H9 (cell line): ENCODE measurements at regions not wholly inside any gene's neighbourhood (a gene's known extent, or its start where the extent isn't known, plus 50 kb on each side); places are given as distances from the start of the nearest gene placed in this dataset.

Source experiments
- DNase-seq: peaks from one replicate; pipeline ENCODE4 v3.0.0-alpha.2; 2017
- H2AFZ ChIP-seq: one replicate; pipeline ENCODE4 v1.6.1; 2013; ENCODE audit warnings: mild to moderate bottlenecking, low read length, control low read depth, moderate library complexity
- H2AK5ac ChIP-seq: 2 replicates; pipeline ENCODE4 v1.6.1; 2013; ENCODE audit warnings: low read length, control low read depth, mixed read lengths; ENCODE audit not compliant: insufficient read length
- H2BK120ac ChIP-seq: one replicate; pipeline ENCODE4 v1.6.1; 2013; ENCODE audit warnings: low read depth, mild to moderate bottlenecking, low read length, control low read depth, inconsistent platforms; ENCODE audit not compliant: poor library complexity, severe bottlenecking
- H2BK12ac ChIP-seq: 2 replicates; pipeline ENCODE4 v1.6.1; 2013; ENCODE audit warnings: low read length, control low read depth, mixed read lengths, low read depth; ENCODE audit not compliant: insufficient read length
- H2BK15ac ChIP-seq: 2 replicates; pipeline ENCODE4 v1.6.1; 2013; ENCODE audit warnings: low read depth, low read length, control low read depth
- H2BK20ac ChIP-seq: one replicate; pipeline ENCODE4 v1.6.1; 2013; ENCODE audit warnings: low read depth, mild to moderate bottlenecking, low read length, control low read depth, inconsistent platforms; ENCODE audit not compliant: poor library complexity, severe bottlenecking
- H2BK5ac ChIP-seq: 2 replicates; pipeline ENCODE4 v1.6.1; 2013; ENCODE audit warnings: low read length, control low read depth, mixed read lengths; ENCODE audit not compliant: insufficient read length
- H3K14ac ChIP-seq: 2 replicates; pipeline ENCODE4 v1.6.1; 2013; ENCODE audit warnings: low read length, control low read depth; ENCODE audit not compliant: insufficient read depth
- H3K18ac ChIP-seq: 2 replicates; pipeline ENCODE4 v1.6.1; 2013; ENCODE audit warnings: low read depth, mild to moderate bottlenecking, mixed read lengths, low read length, control low read depth; ENCODE audit not compliant: insufficient read length
- H3K23ac ChIP-seq: 2 replicates; pipeline ENCODE4 v1.6.1; 2013; ENCODE audit warnings: low read length, control low read depth, mixed read lengths, low read depth; ENCODE audit not compliant: insufficient read length
- H3K23me2 ChIP-seq: 2 replicates; pipeline ENCODE4 v1.6.1; 2013; ENCODE audit warnings: low read depth, mild to moderate bottlenecking, mixed read lengths, low read length, control low read depth; ENCODE audit not compliant: insufficient read length, poor library complexity, severe bottlenecking
- H3K27ac ChIP-seq: 2 replicates; pipeline ENCODE4 v1.5.1; 2013; ENCODE audit warnings: low read length, control low read depth, mixed read lengths, low read depth; ENCODE audit not compliant: insufficient read length
- H3K27me3 ChIP-seq: 2 replicates; pipeline ENCODE4 v1.6.1; 2013; ENCODE audit warnings: low read length, control low read depth, inconsistent platforms; ENCODE audit not compliant: insufficient read depth
- H3K4ac ChIP-seq: 2 replicates; pipeline ENCODE4 v1.6.1; 2013; ENCODE audit warnings: low read depth, mild to moderate bottlenecking, control low read depth, inconsistent platforms, low read length, moderate library complexity
- H3K4me1 ChIP-seq: 2 replicates; pipeline ENCODE4 v1.6.1; 2013; ENCODE audit warnings: low read length, control low read depth, inconsistent platforms; ENCODE audit not compliant: insufficient read depth
- H3K4me2 ChIP-seq: 2 replicates; pipeline ENCODE4 v1.6.1; 2013; ENCODE audit warnings: low read length, control low read depth, mixed read lengths; ENCODE audit not compliant: insufficient read length, insufficient read depth
- H3K56ac ChIP-seq: 2 replicates; pipeline ENCODE4 v1.6.1; 2013; ENCODE audit warnings: low read depth, mild to moderate bottlenecking, mixed read lengths, low read length, control low read depth; ENCODE audit not compliant: insufficient read length
- H3K79me1 ChIP-seq: 2 replicates; pipeline ENCODE4 v1.6.1; 2013; ENCODE audit warnings: low read depth, mild to moderate bottlenecking, moderate library complexity, low read length, control low read depth, inconsistent platforms; ENCODE audit not compliant: insufficient read depth, poor library complexity, severe bottlenecking
- H3K79me2 ChIP-seq: 2 replicates; pipeline ENCODE4 v1.6.1; 2013; ENCODE audit warnings: low read length, control low read depth, inconsistent platforms; ENCODE audit not compliant: insufficient read depth
- H3K9ac ChIP-seq: 2 replicates; pipeline ENCODE4 v1.6.1; 2013; ENCODE audit warnings: low read length, control low read depth, mixed read lengths; ENCODE audit not compliant: insufficient read length; ENCODE audit errors: extremely low read depth
- H3K9me3 ChIP-seq: one replicate; pipeline ENCODE4 v1.6.1; 2013; ENCODE audit warnings: low read depth, low read length, inconsistent platforms; ENCODE audit not compliant: control insufficient read depth
- H3T11ph ChIP-seq: one replicate; pipeline ENCODE4 v1.6.1; 2013; ENCODE audit warnings: mild to moderate bottlenecking, low read length, control low read depth, inconsistent platforms
- H4K20me1 ChIP-seq: one replicate; pipeline ENCODE4 v1.6.1; 2013; ENCODE audit not compliant: control insufficient read depth, insufficient read length, insufficient read depth
- H4K5ac ChIP-seq: 2 replicates; pipeline ENCODE4 v1.6.1; 2013; ENCODE audit warnings: low read depth, mild to moderate bottlenecking, mixed read lengths, low read length, control low read depth; ENCODE audit not compliant: insufficient read length
- H4K8ac ChIP-seq: replicated peaks from 2 replicates; pipeline ENCODE4 v1.6.1; 2013; ENCODE audit warnings: low read length, control low read depth, mixed read lengths, low read depth; ENCODE audit not compliant: insufficient read length
- H4K91ac ChIP-seq: 2 replicates; pipeline ENCODE4 v1.6.1; 2013; ENCODE audit warnings: low read depth, mild to moderate bottlenecking, moderate library complexity, mixed read lengths, low read length, control low read depth; ENCODE audit not compliant: insufficient read length
- H3K27ac Mint-ChIP-seq, 3 experiments: 2 replicates in 2 of 3; 3 replicates in 1 of 3; pipeline ENCODE4 v1.8.0; 2020 to 2021; ENCODE audit warnings: mixed read lengths in 3 of 3, mild to moderate bottlenecking in 1 of 3, moderate library complexity in 1 of 3
- H3K27me3 Mint-ChIP-seq: 2 replicates; pipeline ENCODE4 v1.8.0; 2021; ENCODE audit warnings: low read depth, mild to moderate bottlenecking, moderate library complexity, mixed read lengths
- H3K36me3 Mint-ChIP-seq, 3 experiments: 2 replicates in 2 of 3; 3 replicates in 1 of 3; pipeline ENCODE4 v1.8.0; 2020 to 2021; ENCODE audit warnings: low read depth in 3 of 3, mixed read lengths in 3 of 3; ENCODE audit not compliant: insufficient read depth in 1 of 3
- H3K4me1 Mint-ChIP-seq, 2 experiments: 2 replicates each; pipeline ENCODE4 v1.8.0; 2020; ENCODE audit warnings: mixed read lengths in 2 of 2
- H3K4me3 Mint-ChIP-seq, 2 experiments: 2 replicates in 1 of 2; 3 replicates in 1 of 2; pipeline ENCODE4 v1.8.0; 2020 to 2021; ENCODE audit warnings: mild to moderate bottlenecking in 2 of 2, mixed read lengths in 2 of 2, moderate library complexity in 1 of 2
- H3K9me3 Mint-ChIP-seq, 2 experiments: 2 replicates in 1 of 2; 3 replicates in 1 of 2; pipeline ENCODE4 v1.8.0; 2020; ENCODE audit warnings: mild to moderate bottlenecking in 2 of 2, mixed read lengths in 2 of 2, moderate library complexity in 1 of 2
- CTCF ChIP-seq: fragments of 200-600 bp; sonication (generic); conservative IDR thresholded peaks from 3 replicates; pipeline ENCODE4 v1.8.0; 2021; ENCODE audit warnings: antibody characterized with exemption, mild to moderate bottlenecking
- WGBS: extraction: QIAGEN DNeasy Blood & Tissue Kit; methylation state at CpG from one replicate; pipeline ENCODE4 v1.1.7; 2013; ENCODE audit warnings: missing lambda C conversion rate, low lambda C conversion rate, mixed read lengths; ENCODE audit not compliant: insufficient read length; ENCODE audit errors: extremely low coverage; 5-methylcytosine and 5-hydroxymethylcytosine counted together

DNA sequence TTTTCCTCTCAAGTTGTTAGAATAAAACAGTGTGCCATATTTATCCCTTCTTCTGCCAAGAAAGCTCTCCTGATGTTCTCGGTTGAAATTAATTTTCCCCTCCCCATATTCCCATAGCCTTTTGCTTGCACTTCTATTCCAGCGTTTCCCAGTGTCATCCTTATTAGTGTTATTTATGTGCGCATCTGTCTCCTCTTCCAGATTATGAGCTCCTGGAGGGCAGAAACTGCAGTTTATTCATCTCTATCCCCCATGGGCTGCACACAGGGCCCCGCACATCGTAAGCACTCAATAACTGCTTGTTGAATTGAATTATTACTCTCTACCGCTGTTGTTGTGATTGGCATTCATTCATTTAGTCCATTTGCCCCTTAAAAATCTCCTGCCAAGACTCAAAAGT is 149.4 kb downstream of the SOX3 start:
- WGBS: no CpG with 5 or more reads among the region's 6 CpGs
- no peaks in the 10 kb centered on the region for H3K23me2 ChIP-seq

More for the DNA sequence above, 149.4 kb downstream of the SOX3 start:
- Histone ChIP-seq H3K14ac (no peak overlapping the region), H3K9ac (no peak overlapping the region), H3K79me1 (no peaks in the 10 kb centered on the region), H3K27ac (no peak overlapping the region), H2BK12ac (no peak overlapping the region), H2BK15ac (no peak overlapping the region), H2AFZ (no peak overlapping the region), H4K5ac (no peak overlapping the region), H3K56ac (no peak overlapping the region), H2AK5ac (no peak overlapping the region), H4K20me1 (no peaks in the 10 kb centered on the region), H3K18ac (no peak overlapping the region), H3K4me2 (no peak overlapping the region), H2BK20ac (no peak overlapping the region), H3K23ac (no peak overlapping the region), H3K79me2 (no peaks in the 10 kb centered on the region), H2BK5ac (no peak overlapping the region), H3T11ph (no peak overlapping the region), H4K91ac (no peak overlapping the region), H4K8ac (no peak overlapping the region), H3K27me3 (peaks cover 2% of the 10 kb centered on the region; the same call in 1 of the 2 replicates), H3K4ac (no peak overlapping the region), H3K9me3 (no peaks in the 10 kb centered on the region), H2BK120ac (no peak overlapping the region), H3K4me1 (no peaks in the 10 kb centered on the region; the same call in 1 of the 2 replicates)
- peaks cover 26% of the 10 kb centered on the region for H3K27me3 Mint-ChIP-seq
- no peak overlapping the region for H3K4me3 Mint-ChIP-seq
- peaks cover 0 to 3% of the 10 kb centered on the region in 2 experiments; a peak in 3 of 5 replicates for H3K9me3 Mint-ChIP-seq
- H3K36me3 Mint-ChIP-seq: no peaks in the 10 kb centered on the region
- no peak for DNase-seq
- peaks cover 25 to 31% of the 10 kb centered on the region in 2 experiments for H3K4me1 Mint-ChIP-seq
- no peak for TF ChIP-seq CTCF
- no peak overlapping the region for H3K27ac Mint-ChIP-seq
